ENCODE measurements at regions not wholly inside any gene's neighbourhood (a gene's known extent, or its start where the extent isn't known, plus 50 kb on each side); places are given as distances from the start of the nearest gene placed in this dataset.
"Not testable (repeated sequence)": the region's sequence is repeated elsewhere in the genome, so short reads cannot be mapped to it uniquely, and the experiment has no call there.

DNA sequence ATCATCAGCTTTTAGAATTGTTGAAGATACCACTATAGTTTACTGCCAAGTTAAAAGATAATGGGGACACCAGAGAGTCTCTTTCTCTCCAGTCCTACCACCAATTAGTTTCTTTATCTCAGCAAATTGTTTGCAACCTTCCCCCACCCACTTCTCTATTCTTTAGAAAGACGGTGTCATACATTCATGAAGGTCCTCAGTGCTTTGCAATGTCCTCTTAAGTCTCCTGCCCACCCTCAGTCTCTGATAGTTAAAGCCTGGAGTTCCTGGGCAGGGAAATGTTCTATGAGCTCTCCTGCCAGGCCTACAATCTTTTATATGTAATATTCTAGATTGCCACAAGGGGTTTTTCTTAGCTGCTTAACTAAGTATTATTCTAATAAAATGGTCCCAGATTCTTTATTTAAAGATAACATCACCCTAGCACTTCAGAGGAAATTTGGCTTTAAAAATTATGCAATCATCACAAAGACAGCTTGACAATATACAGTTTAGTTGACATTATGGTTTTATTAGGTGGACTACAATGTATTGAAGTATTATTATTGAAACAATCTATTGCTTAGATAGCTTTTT, 509.2 kb downstream of the CSNK1G3 start:
- Histone ChIP-seq H3K79me1 (ENCODE audit: low read length) (no peaks in the 10 kb centered on the region), H3K27me3 (ENCODE audit: insufficient read depth, low read length, poor library complexity) (no peaks in the 10 kb centered on the region), H2BK5ac (ENCODE audit: low read length) (no peak overlapping the region), H2AK5ac (ENCODE audit: low read length) (no peak overlapping the region), H3K36me3 (ENCODE audit: control insufficient read depth, insufficient read depth, low read length) (no peaks in the 10 kb centered on the region), H3K79me2 (ENCODE audit: control insufficient read depth, insufficient read depth, low read length) (no peaks in the 10 kb centered on the region), H2BK120ac (ENCODE audit: low read depth, low read length) (no peak overlapping the region), H3K4me1 (ENCODE audit: control insufficient read depth, low read depth, low read length) (no peaks in the 10 kb centered on the region), H3K56ac (ENCODE audit: low read length) (no peak overlapping the region), H3K27ac (ENCODE audit: low read depth, low read length) (no peak overlapping the region), H3K4me3 (ENCODE audit: low read length) (no peak overlapping the region), H3K4ac (ENCODE audit: low read depth, low read length) (no peak overlapping the region), H4K8ac (ENCODE audit: low read depth, low read length) (no peak overlapping the region), H4K5ac (ENCODE audit: low read length) (no peak overlapping the region), H3K4me2 (ENCODE audit: low read length) (no peak overlapping the region), H3K23ac (ENCODE audit: low read length) (no peak overlapping the region), H2BK15ac (replicated peaks; ENCODE audit: low read depth) (no peak overlapping the region), H3K18ac (ENCODE audit: low read length) (no peak overlapping the region), H3K9ac (ENCODE audit: low read length) (no peak overlapping the region)
- WGBS (ENCODE audit: extremely low coverage, insufficient coverage, low lambda C conversion rate): no CpG with 5 or more reads among the region's 1 CpG
- peak; percentile 37 for DNase-seq

DNA sequence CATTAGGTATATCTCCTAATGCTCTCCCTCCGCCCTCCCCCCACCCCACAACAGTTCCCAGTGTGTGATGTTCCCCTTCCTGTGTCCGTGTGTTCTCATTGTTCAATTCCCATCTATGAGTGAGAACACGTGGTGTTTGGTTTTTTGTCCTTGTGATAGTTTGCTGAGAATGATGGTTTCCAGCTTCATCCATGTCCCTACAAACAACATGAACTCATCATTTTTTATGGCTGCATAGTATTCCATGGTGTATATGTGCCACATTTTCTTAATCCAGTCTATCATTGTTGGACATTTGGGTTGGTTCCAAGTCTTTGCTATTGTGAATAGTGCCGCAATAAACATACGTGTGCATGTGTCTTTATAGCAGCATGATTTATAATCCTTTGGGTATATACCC, 505.3 kb downstream of the CSNK1G3 start:
- not testable (repeated sequence) for H2BK5ac ChIP-seq (ENCODE audit: low read length); H3K23ac ChIP-seq (ENCODE audit: low read length); H3K4me3 ChIP-seq (ENCODE audit: low read length); H3K9ac ChIP-seq (ENCODE audit: low read length); H3K36me3 ChIP-seq (ENCODE audit: control insufficient read depth, insufficient read depth, low read length); H3K56ac ChIP-seq (ENCODE audit: low read length); H4K5ac ChIP-seq (ENCODE audit: low read length); H3K4me1 ChIP-seq (ENCODE audit: control insufficient read depth, low read depth, low read length); H3K4ac ChIP-seq (ENCODE audit: low read depth, low read length); H2BK15ac ChIP-seq (replicated peaks; ENCODE audit: low read depth); H4K8ac ChIP-seq (ENCODE audit: low read depth, low read length); H2BK120ac ChIP-seq (ENCODE audit: low read depth, low read length); H3K27ac ChIP-seq (ENCODE audit: low read depth, low read length); H3K79me1 ChIP-seq (ENCODE audit: low read length); DNase-seq; H2AK5ac ChIP-seq (ENCODE audit: low read length); H3K4me2 ChIP-seq (ENCODE audit: low read length); H3K79me2 ChIP-seq (ENCODE audit: control insufficient read depth, insufficient read depth, low read length); H3K18ac ChIP-seq (ENCODE audit: low read length); H3K27me3 ChIP-seq (ENCODE audit: insufficient read depth, low read length, poor library complexity)
- no CpG with 5 or more reads among the region's 5 CpGs for WGBS (ENCODE audit: extremely low coverage, insufficient coverage, low lambda C conversion rate)

DNA sequence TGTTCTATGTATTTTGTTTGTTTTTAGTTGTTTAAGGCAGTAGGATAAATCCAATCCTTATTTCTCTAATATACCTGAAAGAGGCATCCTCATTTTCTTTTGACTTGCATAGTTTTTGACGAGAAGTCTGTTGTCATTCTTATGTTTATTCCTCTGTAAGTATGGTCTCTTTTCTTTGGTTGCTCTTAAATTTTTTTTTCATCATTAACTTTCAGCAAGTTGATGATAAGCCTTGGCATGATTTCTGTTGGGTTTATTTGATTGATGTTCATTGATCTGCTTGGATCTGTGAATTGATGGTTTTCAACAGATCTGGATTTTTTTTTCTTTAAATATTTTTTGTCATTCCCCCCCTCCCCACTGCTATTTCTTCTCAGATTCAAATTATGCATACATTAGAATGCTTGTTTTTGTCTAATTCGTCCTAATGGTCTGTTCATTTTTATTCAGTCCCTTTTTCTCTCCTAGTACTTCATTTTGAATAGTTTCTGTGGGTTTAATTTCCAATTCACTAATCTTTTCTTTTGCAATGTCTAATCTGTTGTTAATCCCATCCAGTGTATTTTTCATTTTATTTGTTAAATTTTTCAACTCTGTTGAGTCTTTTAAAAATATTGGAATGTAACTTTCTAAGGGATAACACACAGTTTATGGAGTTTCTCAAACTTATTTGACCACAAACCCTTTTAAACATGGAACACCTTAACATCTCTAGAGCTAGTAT, 495.9 kb downstream of the CSNK1G3 start:
- H3K4me1 ChIP-seq (ENCODE audit: control insufficient read depth, low read depth, low read length): no peaks in the 10 kb centered on the region

DNA sequence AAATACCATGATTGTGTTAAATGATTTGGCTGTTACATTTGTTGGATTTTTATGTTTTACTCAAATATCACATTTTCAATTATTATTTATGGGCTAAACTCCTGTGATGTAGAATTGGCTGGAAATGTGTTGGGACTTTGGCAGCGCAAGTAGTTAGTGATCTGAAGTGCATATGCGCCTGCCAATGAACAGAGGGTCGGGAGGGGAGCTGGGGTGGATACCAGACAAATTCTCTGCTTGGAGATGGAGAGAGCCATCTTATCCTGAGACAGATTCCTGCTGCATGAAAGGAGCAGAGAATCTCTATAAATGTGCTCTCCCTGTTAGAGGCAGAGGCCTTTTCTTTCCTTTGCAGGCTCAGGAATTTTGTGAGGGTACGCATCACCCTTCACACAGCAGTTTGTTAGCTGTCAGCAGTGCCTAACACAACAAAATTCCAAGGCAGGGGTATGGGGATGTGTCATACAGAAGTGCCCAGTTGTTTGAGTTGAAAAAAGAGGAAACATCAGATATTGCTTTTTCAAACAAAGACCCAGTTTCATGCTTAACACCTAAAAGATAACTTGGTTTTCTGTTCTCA, 489.1 kb downstream of the CSNK1G3 start:
- Histone ChIP-seq H2BK15ac (replicated peaks; ENCODE audit: low read depth) (no peak overlapping the region), H2AK5ac (ENCODE audit: low read length) (no peak overlapping the region), H3K4me2 (ENCODE audit: low read length) (no peak overlapping the region), H3K79me2 (ENCODE audit: control insufficient read depth, insufficient read depth, low read length) (no peaks in the 10 kb centered on the region), H3K36me3 (ENCODE audit: control insufficient read depth, insufficient read depth, low read length) (no peaks in the 10 kb centered on the region), H3K23ac (ENCODE audit: low read length) (no peak overlapping the region), H2BK120ac (ENCODE audit: low read depth, low read length) (no peak overlapping the region), H3K4ac (ENCODE audit: low read depth, low read length) (no peak overlapping the region), H4K5ac (ENCODE audit: low read length) (no peak overlapping the region), H3K27ac (ENCODE audit: low read depth, low read length) (no peak overlapping the region), H2BK5ac (ENCODE audit: low read length) (no peak overlapping the region), H3K27me3 (ENCODE audit: insufficient read depth, low read length, poor library complexity) (no peaks in the 10 kb centered on the region), H4K8ac (ENCODE audit: low read depth, low read length) (no peak overlapping the region), H3K4me1 (ENCODE audit: control insufficient read depth, low read depth, low read length) (peaks cover 1% of the 10 kb centered on the region), H3K18ac (ENCODE audit: low read length) (peak overlapping the region; percentile 8), H3K56ac (ENCODE audit: low read length) (no peak overlapping the region), H3K79me1 (ENCODE audit: low read length) (no peaks in the 10 kb centered on the region), H3K9ac (ENCODE audit: low read length) (no peak overlapping the region), H3K4me3 (ENCODE audit: low read length) (no peak overlapping the region)
- peak; percentile 58 for DNase-seq
- no CpG with 5 or more reads among the region's 4 CpGs for WGBS (ENCODE audit: extremely low coverage, insufficient coverage, low lambda C conversion rate)

More for the DNA sequence above, 495.9 kb downstream of the CSNK1G3 start:
- no peak overlapping the region for H3K4me3 ChIP-seq (ENCODE audit: low read length)
- no peak overlapping the region for H3K4me2 ChIP-seq (ENCODE audit: low read length)
- no peaks in the 10 kb centered on the region for H3K79me1 ChIP-seq (ENCODE audit: low read length)
- H3K18ac ChIP-seq (ENCODE audit: low read length): no peak overlapping the region
- H2AK5ac ChIP-seq (ENCODE audit: low read length): no peak overlapping the region
- DNase-seq: peak; percentile 66
- no peak overlapping the region for H3K23ac ChIP-seq (ENCODE audit: low read length)
- H3K4ac ChIP-seq (ENCODE audit: low read depth, low read length): no peak overlapping the region
- no peak overlapping the region for H2BK120ac ChIP-seq (ENCODE audit: low read depth, low read length)
- no peak overlapping the region for H2BK15ac ChIP-seq (replicated peaks; ENCODE audit: low read depth)
- no peaks in the 10 kb centered on the region for H3K27me3 ChIP-seq (ENCODE audit: insufficient read depth, low read length, poor library complexity)
- no peak overlapping the region for H3K56ac ChIP-seq (ENCODE audit: low read length)
- no peak overlapping the region for H4K5ac ChIP-seq (ENCODE audit: low read length)
- H3K9ac ChIP-seq (ENCODE audit: low read length): no peak overlapping the region
- no peak overlapping the region for H3K27ac ChIP-seq (ENCODE audit: low read depth, low read length)
- H3K36me3 ChIP-seq (ENCODE audit: control insufficient read depth, insufficient read depth, low read length): no peaks in the 10 kb centered on the region
- no CpG with 5 or more reads among the region's 2 CpGs for WGBS (ENCODE audit: extremely low coverage, insufficient coverage, low lambda C conversion rate)
- no peaks in the 10 kb centered on the region for H3K79me2 ChIP-seq (ENCODE audit: control insufficient read depth, insufficient read depth, low read length)
- H4K8ac ChIP-seq (ENCODE audit: low read depth, low read length): no peak overlapping the region
- H2BK5ac ChIP-seq (ENCODE audit: low read length): no peak overlapping the region

DNA sequence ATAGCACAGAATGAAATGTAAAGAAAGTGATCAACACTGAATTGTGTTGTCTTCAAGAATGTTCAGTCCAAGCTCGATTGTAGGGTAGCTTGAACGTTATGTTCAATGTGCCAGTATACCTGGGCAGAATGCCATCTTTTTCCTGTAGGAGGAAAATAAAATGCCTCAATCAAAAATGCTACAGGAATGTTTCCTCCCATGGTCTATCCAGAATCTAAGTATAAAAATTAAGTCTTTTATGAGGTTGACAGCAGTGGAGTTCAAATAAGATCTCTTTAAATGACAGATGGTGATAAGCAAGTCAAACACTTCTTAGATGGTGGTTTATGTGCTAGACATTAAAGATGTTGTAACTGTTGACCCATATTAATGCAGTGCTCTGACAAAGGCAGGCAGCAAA, 488.6 kb downstream of the CSNK1G3 start:
- no peak overlapping the region for H2BK15ac ChIP-seq (replicated peaks; ENCODE audit: low read depth)
- H3K4me3 ChIP-seq (ENCODE audit: low read length): no peak overlapping the region
- no peak overlapping the region for H3K27ac ChIP-seq (ENCODE audit: low read depth, low read length)
- H3K9ac ChIP-seq (ENCODE audit: low read length): no peak overlapping the region
- H3K18ac ChIP-seq (ENCODE audit: low read length): no peak overlapping the region
- H3K4ac ChIP-seq (ENCODE audit: low read depth, low read length): no peak overlapping the region
- H3K79me1 ChIP-seq (ENCODE audit: low read length): no peaks in the 10 kb centered on the region
- no peak overlapping the region for H2AK5ac ChIP-seq (ENCODE audit: low read length)
- H3K4me2 ChIP-seq (ENCODE audit: low read length): no peak overlapping the region
- H3K36me3 ChIP-seq (ENCODE audit: control insufficient read depth, insufficient read depth, low read length): no peaks in the 10 kb centered on the region
- H3K4me1 ChIP-seq (ENCODE audit: control insufficient read depth, low read depth, low read length): peaks cover 1% of the 10 kb centered on the region
- no peak for DNase-seq
- H4K8ac ChIP-seq (ENCODE audit: low read depth, low read length): no peak overlapping the region
- no peak overlapping the region for H2BK5ac ChIP-seq (ENCODE audit: low read length)
- no peak overlapping the region for H3K56ac ChIP-seq (ENCODE audit: low read length)
- no peak overlapping the region for H3K23ac ChIP-seq (ENCODE audit: low read length)
- no peak overlapping the region for H2BK120ac ChIP-seq (ENCODE audit: low read depth, low read length)
- no CpG with 5 or more reads among the region's 2 CpGs for WGBS (ENCODE audit: extremely low coverage, insufficient coverage, low lambda C conversion rate)
- H3K27me3 ChIP-seq (ENCODE audit: insufficient read depth, low read length, poor library complexity): no peaks in the 10 kb centered on the region
- no peaks in the 10 kb centered on the region for H3K79me2 ChIP-seq (ENCODE audit: control insufficient read depth, insufficient read depth, low read length)
- no peak overlapping the region for H4K5ac ChIP-seq (ENCODE audit: low read length)

Data from mesendoderm (in vitro differentiated cells).